HG03108 (cell line): ENCODE measurements at regions not wholly inside any gene's neighbourhood (a gene's known extent, or its start where the extent isn't known, plus 50 kb on each side); places are given as distances from the start of the nearest gene placed in this dataset.
"Not testable (repeated sequence)": the region's sequence is repeated elsewhere in the genome, so short reads cannot be mapped to it uniquely, and the experiment has no call there.

Experiments
- ATAC-seq: cut with Tn5 transposase; IDR thresholded peaks from one replicate; pipeline ENCODE4 v1.9.1; 2021; ENCODE audit warnings: moderate library complexity; ENCODE audit not compliant: unreplicated experiment

DNA sequence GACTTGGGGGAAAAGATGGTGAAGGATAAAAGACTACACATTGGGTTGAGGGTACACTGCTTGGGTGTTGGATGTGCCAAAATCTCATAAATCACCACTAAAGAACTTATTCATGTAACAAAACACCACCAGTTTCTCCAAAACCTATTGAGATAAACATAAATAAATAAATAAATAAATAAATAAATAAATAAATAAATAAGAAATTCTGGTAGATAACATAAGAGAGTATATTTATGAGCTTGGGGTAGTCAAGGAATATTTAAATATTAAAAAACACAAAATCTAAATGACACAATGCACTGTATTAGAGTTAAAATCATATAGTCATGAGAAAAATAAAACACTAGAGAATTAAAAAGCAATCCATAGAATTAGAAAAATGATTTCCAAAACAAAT is 333.5 kb upstream of the NRG3 start:
- ATAC-seq = no peak

DNA sequence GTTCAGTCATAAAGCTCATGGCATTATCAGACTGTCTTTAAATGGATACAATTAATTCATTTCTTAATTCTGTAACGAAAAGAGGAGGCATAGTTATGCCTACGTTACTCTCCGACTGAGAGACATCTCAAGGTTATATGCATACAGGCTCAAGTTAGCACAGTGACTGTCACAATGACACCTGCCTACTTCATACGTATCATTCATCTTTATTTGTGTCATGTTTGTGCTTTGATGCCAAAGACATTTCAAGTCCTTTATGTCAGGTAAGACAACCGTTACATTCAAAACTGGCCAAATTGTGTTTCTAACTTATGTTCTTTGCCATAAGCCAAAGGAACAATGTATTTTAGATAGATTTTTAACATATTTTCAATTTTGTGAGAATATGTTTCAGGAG is 328.8 kb upstream of the NRG3 start:
- no peak for ATAC-seq

DNA sequence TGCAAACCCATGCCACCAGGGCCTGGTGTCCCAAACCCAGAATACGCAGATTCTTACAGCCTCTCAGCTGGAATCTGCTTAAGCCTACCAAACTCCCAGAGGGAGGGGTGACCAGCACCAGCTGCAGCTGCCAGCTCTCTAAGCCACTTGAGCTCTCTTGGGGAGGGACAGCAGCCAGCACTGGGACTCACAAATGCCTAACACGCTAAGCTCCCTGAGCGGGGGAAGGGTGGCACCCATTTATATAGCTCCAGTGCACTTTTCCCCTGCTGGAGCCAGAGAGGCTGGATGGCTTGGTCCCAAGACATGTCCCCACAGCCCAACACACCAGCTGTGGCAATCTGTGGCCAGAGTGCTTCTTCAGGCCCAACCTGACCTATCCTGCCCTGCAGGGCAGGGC is 326.8 kb upstream of the NRG3 start:
- ATAC-seq = no peak

DNA sequence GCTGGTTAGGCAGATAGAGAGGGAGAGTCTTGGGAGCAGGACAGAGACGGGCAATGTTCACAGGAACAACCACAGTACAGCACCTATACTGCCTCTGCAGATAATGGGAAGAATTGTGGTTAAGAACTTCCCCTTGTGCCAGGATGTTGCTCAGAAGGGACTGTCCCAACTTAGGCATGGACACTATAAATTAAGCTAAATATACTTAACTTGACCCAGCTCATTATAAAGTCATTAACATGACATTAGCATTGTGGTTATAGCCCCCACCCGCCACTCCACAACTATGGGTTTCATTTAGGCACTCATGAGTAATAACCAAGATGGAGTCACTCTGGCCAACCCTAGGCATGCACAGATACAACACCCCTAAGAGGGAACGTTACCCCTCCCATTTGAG is 310.9 kb upstream of the NRG3 start:
- no peak for ATAC-seq

DNA sequence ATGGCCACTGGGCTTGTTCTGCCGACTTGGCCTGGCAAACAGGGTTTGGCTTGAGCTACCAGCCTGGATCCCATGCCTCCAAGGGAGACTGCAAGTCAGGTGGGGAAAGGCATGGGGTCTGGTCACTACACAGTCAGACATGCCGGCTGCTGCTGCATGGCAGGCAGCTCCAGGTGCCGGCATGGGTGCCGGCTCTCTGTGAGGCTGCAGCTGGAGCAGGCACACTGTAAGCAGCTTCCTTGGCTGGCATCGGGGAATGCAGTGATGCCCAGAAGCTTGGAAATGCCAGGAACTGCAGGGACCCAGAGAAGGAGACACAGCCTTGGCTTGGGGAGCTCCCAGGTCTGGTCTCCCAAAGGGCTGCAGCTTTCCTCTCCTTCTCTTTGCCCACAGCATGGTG is 305.5 kb upstream of the NRG3 start:
- ATAC-seq = no peak

DNA sequence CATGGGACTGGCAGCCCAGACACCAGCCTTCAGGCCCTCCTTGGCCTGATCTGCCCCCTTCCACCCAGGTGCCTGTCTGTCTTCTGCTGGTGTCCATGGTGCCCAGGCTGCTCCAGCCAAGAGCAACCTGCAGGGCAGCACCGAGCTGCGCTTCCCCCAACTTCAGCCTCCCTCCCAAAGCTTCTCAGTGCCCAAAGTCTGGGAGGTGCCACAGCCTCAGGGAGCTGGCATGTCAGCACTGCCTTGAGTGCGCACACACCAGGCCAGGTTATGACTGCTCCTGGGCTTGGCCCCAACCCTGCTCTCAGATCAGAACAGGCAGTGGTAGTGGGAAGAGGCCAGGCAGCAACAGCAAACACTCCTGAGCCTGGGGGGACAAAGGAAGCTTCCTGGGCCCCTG is 304.6 kb upstream of the NRG3 start:
- no peak for ATAC-seq

DNA sequence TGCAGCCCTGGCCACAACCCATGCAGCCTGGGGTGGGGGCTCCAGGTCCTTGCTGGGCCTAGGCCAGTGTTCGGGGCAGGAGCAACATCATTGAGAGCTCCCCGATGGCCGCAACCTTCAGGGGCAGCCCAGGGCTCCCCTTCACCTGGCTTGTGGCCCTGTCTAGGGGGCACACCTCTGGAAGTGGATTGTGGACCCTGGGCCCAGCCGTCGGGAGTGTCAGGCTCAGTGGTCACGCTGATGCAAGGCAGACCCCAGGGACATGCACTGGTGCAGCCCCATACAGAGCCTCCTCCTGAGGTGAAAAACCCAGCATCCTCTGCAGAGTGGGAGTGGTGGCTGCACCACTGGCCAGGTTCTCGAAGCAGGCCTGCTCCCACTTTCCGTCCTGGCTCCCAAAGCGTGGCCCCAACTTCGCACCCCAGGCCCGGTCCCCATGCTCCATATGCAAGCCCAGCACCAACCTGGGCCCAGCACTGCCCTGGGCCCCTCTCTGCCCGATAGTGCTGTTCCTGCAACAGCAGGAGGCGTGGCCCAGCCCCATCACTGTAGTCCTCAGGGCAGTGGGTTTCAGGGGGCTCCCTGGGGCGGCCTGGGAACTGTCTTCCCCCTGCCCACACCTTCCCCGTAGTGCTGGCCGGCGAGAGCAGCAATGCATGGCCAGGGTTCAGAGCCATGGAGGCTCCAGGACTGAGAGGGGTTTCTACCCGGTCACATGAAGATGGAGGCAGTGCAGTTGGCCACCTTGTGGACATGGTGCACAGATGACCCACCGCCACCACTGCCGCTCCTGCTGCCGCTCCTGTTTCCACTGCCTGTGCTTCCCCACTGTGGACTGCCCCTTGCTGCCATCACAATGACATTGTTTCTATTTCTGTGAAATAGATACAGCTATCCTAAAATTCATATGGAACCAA is 303.9 kb upstream of the NRG3 start:
- ATAC-seq = no peak

DNA sequence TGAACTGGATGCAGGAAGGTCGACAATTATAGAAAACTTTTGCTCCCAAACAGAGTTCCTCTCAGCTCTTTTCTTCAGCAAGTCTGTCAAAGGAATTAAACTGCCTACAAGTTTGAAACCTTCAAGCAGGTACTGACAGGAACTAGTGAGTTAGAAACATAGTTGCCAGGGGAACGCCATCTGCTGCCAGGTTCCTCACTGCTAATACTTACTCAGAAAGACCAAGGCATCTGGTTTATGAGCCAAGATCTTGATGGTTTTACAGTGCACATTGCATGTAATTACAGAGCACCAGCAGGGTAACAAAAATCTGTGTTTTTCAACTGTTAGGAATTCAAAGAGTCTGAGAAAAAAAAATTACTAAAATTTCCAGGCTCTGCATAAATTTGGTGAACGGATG is 300.0 kb upstream of the NRG3 start:
- no peak for ATAC-seq

DNA sequence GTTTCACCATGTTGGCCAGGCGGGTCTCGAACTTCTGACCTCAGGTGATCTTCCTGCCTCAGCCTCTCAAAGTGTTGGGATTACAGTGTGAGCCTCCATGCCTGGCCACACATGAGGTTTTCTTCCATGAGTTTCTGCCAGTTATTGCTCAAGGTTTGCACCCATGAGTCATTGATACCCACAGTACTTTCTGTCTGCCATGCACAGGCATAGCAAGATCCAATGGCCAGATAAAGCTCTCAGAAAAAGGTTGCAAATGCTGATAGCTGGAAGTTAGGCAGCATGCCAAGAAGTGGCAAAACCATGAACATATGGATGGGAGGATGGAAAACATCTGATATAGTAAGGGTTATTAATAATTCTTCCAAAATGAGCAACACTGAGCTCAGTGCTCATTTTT is 298.7 kb upstream of the NRG3 start:
- ATAC-seq = no peak

DNA sequence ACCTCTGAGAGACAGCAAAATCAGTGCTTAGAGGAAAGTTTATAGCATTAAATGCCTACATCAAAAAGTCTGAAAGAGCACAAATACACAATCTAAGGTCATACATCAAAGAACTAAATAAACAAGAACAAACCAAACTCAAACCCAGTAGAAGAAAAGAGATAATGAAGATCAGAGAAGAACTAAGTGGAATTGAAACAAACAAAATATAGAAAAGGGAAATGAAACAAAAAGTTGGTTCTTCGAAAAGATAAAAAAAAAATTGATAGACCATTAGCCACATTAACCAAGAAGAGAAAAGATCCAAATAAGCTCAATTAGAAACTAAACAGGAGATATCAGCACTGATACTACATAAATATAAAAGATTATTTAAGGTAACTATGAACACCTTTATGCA is 280.0 kb upstream of the NRG3 start:
- ATAC-seq = no peak

DNA sequence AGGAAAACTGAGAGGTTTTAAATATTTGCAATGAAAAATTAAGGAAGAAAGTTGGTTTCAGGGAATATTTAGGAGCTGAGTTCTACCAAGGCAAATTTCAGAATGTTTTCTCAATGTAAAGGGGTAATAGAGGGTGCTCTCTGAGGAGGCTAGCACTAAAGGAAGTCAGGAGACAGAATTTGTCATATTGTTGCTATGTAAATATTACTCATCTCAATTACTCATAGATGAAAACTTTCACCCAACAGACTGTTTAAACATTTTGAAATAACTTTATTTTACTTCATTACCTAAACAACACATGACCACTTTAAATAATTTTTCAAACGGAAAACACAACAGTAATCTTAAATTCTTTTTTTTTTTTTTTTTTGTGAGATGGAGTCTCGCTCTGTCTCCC is 274.8 kb upstream of the NRG3 start:
- no peak for ATAC-seq

DNA sequence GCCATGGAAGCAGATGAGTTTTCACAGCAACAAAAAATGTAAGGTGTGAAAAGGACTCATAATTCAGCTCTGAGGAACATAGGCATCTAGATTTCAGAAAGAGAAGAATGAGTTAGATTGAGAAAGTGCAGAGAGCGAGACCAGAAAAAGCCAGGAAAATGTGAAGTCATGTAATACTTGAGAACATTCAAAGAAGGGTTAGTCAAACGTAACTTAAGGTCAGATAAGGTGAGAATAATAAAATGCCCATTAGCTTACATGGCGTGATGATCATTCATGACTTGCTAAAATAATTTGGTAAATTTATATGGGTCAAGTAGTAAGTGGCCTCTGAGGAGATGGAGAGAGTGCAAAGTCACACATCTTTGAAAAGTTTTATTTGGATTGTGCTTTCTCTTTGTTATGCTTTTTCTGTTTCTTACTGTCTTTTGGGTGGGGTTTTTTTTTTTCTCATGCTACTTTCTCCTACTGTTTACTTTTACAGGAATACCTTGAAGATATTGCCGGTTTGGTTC is 271.8 kb upstream of the NRG3 start:
- no peak for ATAC-seq

DNA sequence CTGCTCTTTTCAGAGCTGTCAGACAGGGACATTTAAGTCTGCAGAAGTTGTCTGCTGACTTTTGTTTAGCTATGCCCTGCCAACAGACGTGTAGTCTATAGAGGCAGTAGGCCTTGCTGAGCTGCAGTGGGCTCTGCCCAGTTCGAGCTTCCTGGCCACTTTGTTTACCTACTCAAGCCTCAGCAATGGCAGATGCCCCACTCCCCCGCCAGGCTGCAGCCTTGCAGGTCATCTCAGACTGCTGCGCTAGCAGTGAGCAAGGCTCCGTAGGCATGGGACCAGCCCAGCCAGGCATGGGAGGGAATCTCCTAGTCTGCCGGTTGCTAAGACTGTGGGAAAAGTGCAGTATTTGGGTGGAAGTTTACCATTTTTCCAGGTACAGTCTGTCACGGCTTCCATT is 230.5 kb upstream of the NRG3 start:
- ATAC-seq = not testable (repeated sequence)

DNA sequence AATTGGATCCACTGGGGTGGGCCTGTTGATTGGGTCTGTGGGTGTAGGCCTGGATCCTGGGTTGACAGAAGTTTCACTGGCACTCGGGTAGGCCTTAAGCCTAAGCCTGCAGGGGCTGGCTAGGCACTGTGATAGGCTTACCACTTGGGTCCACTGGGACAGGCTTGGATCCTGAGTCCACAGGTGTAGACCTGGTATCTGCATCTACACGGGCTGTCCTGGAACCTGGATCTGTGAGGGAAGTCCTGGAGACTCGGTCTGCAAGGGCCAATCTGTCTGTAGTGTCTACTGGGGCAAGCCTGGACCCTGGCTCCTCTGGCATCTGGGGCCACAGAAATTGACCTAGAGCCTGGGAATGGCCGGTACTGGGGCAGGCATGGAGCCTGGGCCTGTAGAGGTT is 219.0 kb upstream of the NRG3 start:
- no peak for ATAC-seq

DNA sequence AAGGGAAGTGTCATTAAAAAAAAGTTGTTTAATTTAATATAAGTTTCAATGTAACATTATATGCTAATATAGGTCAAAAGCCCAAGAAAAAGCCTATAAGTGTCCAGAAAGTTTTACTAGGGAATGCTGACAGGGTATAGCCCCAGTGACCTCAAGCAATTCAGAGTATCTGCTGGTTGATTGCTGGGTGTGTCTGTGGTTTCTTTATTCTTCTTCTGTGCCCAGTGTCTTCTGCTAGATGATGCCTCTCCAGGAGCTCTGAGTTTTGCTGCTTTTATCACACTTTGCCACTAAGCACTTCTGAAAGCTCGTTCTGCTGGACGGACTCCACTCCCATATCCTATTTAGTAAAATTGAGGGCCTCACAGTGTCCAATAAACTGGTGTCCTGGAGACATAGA is 212.2 kb upstream of the NRG3 start:
- ATAC-seq = no peak

DNA sequence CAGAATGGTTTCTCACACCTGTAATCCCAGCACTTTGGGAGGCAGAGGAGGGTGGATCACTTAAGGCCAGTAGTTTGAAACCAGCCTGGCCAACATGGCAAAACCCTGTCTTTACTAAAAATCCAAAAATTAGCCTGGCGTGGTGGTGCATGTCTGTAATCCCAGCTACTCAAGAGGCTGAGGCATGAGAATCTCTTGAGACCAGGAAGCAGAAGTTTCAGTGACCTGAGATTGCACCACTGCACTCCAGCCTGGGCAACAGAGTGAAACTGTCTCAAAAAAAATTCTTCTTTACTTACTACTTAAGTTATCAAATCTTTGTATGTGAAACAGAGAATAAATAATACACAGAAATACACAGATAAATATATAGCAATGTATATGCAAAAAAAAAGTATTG is 210.2 kb upstream of the NRG3 start:
- not testable (repeated sequence) for ATAC-seq

DNA sequence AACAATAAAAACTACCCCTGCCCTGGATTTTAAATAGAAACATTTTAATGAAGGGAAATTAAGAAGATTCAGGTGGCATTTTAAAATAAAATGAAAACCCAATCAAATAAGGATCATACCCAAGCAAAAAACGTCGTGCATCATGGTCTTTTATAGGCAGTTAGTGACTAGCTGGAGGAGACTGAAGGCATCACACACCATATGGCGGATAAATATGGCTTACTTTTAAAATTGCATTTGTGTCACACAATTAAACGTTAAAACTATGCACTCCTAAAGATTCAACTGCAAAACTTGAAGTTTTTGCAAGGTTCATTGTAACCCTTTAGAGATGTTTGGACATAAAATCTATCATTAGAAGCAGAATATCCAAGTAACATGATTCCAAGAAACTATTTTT is 200.1 kb upstream of the NRG3 start:
- no peak for ATAC-seq

DNA sequence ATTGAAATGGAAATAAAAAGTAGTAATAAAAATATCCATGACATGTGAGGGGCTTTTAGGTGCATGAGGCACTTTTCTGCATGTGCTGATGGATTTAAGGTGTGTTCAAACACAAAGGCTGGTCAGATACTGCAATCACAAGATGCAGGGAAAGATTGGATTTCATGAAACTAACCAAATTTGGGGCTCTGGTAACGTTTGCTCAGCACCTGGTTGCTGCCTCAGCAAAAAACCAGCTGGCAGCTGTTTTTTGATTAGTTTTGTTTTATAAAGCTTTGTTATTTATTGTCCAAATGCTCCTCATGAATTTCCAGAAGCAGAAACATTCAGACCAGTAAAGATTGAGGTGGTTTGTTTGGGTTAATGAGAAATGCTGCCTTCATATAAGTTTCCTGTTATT is 195.7 kb upstream of the NRG3 start:
- ATAC-seq = no peak

DNA sequence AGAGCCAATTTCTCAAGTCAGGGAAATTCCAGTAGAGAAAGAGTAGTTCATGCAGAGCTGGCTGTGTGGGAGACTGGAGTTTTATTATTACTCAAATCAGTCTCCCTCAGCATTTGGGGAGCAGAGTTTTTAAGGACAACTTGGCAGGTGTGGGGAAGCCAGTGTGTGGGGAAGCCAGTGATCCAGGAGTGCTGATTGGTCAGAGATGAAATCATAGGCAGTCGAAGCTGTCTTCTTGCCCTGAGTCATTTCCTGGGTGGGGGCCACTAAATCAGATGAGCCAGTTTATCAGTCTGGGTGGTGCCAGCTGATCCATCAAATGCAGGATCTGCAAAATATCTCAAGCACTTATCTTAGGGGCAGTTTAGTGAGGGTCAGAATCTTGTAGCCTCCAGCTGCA is 194.6 kb upstream of the NRG3 start:
- ATAC-seq = no peak

DNA sequence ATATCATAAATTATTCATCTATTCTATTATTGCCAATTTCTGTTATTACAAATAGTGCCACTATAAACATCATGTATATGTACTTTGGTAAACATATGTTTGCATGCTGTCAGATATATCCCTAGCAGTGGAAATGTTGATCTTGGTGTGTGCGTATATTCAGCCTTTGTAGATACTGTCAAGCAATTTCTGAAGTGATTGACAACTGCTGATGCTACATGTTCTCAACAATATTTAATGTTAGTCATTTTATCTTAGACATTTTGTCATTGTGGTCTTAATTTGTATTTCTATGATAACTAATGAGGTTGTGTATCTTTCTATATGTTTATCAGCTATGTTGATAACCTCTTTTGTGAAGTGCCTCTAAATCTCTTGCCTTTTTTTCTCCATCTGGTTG is 186.5 kb upstream of the NRG3 start:
- ATAC-seq = no peak

DNA sequence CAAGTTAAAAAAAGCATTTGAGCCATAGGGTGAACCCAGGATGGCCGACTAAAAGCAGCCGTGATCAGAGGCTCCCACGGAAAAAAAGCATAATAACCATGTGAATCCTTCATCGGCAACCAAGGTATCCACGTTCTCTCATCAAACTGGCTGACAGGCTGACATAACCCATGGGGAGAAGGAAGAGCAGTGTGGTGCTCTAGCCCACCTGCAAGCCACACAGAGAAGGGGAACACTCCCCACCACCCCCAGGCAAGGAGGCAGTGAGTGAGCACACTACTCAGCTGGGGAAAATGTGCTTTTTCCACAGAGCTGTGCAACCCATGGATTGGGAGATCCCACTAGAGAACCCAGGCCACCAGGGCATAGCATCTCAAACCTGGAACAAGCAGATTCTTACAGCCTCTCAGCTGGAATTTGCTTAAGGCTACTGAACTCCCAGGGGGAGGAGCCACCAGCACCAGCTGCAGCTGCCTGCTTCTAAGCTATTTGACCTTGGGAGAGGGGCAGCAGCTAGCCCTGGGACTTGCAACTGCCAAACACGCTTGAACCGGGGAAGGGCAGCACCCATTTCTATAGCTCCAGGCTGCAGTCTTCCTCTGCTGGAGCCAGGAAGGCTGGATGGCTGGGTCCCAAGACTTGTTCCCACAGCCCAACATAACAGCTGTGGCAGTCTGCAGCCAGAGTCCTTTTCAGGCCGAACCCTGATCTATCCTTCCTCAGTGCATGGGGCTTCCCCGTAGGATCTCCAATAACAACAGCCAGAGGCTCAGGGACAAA is 178.2 kb upstream of the NRG3 start:
- no peak for ATAC-seq

DNA sequence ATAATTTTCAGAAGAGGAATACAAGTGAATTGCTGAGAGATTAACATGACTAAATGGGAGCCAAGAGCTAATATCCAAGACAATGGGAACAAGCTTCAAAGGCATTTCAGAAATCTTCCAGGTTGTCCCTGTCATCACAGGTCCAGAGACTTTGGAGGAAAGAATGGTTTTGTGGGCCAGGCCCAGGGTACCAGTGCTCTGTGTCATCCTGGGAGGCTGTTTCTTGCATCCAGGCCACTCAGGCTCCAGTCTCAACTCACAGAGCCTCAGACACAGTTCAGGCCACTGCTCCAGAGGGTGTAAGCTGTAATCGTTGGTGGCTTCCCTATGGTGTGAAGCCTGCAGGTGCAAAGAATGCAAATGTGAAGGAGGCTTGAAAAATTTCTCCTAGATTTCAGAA is 170.4 kb upstream of the NRG3 start:
- ATAC-seq = no peak
